ENCODE measurements at regions not wholly inside any gene's neighbourhood (a gene's known extent, or its start where the extent isn't known, plus 50 kb on each side); places are given as distances from the start of the nearest gene placed in this dataset.

DNA sequence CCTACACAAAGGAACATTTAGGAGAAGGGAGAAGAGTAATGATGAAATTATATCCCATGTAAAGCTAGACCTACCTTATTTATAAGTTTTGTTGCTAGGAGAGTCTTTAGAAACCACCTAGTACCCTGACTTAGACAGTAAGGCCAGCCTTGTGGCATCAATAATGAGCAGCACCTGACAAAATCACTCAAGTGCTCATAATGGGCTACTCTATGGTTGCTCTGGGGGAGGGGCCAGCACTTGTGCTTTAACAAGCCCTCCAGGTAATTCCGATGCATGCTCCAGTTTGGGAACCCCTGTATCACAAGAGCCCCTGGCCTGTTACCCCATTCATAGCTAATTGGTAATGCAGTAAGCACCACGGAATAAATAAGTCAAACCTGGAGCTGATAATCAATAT, 102.9 kb upstream of the ALK start:
- no peak overlapping the region for H3K9ac ChIP-seq (ENCODE audit: low read depth in 1 of 2, low read length in 2 of 2)
- H3K36me3 ChIP-seq (ENCODE audit: control insufficient read depth in 4 of 4, insufficient read depth in 3 of 4, low read depth in 1 of 4, low read length in 3 of 4): no peaks in the 10 kb centered on the region
- no peak overlapping the region for H3K4me3 ChIP-seq (ENCODE audit: low read depth in 1 of 3, low read length in 3 of 3)
- no peaks in the 10 kb centered on the region for H3K27me3 ChIP-seq (ENCODE audit: control insufficient read depth in 4 of 4, insufficient read depth in 4 of 4, low read length in 3 of 4)
- no peaks in the 10 kb centered on the region for H3K9me3 ChIP-seq (ENCODE audit: control insufficient read depth in 4 of 4, low read length in 3 of 4)
- no peak overlapping the region for H3K27ac ChIP-seq (ENCODE audit: low read depth in 1 of 2, low read length in 2 of 2)
- WGBS: 80% methylated on average over 2 of the region's 2 CpGs
- DNase-seq (ENCODE audit: low spot score): no peak
- no peak for TF ChIP-seq SP1 (IDR thresholded peaks at IDR 0.05)
- TF ChIP-seq, protein P1, sequence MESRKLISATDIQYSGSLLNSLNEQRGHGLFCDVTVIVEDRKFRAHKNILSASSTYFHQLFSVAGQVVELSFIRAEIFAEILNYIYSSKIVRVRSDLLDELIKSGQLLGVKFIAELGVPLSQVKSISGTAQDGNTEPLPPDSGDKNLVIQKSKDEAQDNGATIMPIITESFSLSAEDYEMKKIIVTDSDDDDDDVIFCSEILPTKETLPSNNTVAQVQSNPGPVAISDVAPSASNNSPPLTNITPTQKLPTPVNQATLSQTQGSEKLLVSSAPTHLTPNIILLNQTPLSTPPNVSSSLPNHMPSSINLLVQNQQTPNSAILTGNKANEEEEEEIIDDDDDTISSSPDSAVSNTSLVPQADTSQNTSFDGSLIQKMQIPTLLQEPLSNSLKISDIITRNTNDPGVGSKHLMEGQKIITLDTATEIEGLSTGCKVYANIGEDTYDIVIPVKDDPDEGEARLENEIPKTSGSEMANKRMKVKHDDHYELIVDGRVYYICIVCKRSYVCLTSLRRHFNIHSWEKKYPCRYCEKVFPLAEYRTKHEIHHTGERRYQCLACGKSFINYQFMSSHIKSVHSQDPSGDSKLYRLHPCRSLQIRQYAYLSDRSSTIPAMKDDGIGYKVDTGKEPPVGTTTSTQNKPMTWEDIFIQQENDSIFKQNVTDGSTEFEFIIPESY (IDR thresholded peaks at IDR 0.05): no peak
- no peak for TF ChIP-seq HNF4G (IDR thresholded peaks at IDR 0.05)
- H3K4me1 ChIP-seq (ENCODE audit: control insufficient read depth in 4 of 4, insufficient read depth in 4 of 4, low read length in 3 of 4): no peaks in the 10 kb centered on the region

DNA sequence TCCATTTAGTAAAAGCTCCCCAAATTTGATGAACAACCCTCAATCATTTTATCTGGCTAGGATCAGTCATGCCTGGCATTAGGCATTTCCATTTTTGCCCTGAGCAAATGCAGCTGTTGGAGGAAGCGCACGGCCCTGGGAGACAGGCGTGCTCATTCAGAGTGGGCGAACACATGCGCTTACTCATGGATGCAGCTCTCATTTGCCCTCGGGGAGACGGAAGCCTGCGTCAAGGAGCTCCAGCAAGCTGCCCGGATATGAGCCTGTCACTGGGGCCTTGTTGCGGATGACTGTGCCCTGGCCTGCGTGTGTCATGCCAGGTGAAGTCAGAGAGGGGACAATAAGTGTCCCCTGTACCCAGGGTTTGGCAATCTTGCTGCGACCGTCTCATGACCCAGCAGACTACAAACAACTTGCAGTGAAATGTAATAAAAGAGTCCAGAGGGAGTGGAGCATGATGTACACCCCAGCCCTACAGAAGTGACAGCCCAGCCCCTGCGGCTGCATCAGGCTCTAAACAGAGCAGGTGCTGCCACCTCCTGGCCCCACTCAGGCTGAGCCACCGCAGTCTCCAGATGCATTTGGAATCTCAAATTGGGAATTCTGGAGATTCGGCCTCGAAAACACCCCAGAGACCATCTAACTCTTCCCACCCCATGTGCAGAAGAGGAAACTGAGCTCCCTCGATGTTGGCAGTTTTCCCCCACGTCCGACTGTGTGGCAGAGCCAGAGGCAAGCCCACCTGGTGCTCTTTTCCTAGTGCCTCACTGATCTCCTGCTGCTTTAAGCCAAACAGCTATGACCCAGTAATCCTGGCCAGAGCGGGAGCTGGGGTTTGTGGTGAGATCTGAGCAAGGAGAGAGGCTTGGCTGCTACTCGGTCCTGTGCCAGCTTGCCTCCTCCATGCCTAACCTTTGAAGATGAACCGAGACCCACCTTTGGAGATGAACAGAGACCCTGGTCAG, 105.0 kb upstream of the ALK start:
- 48% methylated on average over 23 of the region's 23 CpGs for WGBS

DNA sequence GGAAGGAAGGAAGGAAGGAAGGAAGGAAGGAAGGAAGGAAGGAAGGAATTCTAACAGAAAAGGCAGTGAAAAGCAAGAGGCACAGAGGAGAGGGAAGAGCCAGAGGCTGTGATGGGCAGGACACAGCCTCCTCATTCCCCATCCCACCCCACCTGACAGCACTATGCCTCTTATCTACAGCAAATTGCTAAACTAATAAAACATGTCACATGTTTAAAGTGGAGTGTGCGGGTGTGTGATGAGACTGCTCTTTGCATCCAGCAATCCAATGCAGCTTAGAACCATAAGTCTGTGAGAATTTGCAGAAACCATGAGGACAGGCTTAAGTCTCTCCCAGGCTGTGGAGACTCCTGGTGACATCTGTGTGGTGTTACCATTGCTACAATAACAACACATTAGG, 108.4 kb upstream of the ALK start:
- H3K36me3 ChIP-seq (ENCODE audit: control insufficient read depth in 4 of 4, insufficient read depth in 3 of 4, low read depth in 1 of 4, low read length in 3 of 4): no peaks in the 10 kb centered on the region
- H3K9ac ChIP-seq (ENCODE audit: low read depth in 1 of 2, low read length in 2 of 2): no peak overlapping the region
- DNase-seq (ENCODE audit: low spot score): no peak
- H3K4me1 ChIP-seq (ENCODE audit: control insufficient read depth in 4 of 4, insufficient read depth in 4 of 4, low read length in 3 of 4): no peaks in the 10 kb centered on the region
- H3K27me3 ChIP-seq (ENCODE audit: control insufficient read depth in 4 of 4, insufficient read depth in 4 of 4, low read length in 3 of 4): no peaks in the 10 kb centered on the region
- no peaks in the 10 kb centered on the region for H3K9me3 ChIP-seq (ENCODE audit: control insufficient read depth in 4 of 4, low read length in 3 of 4)
- H3K4me3 ChIP-seq (ENCODE audit: low read depth in 1 of 3, low read length in 3 of 3): no peak overlapping the region
- H3K27ac ChIP-seq (ENCODE audit: low read depth in 1 of 2, low read length in 2 of 2): no peak overlapping the region
- WGBS: 83% methylated on average over 1 of the region's 1 CpG
- no peak for TF ChIP-seq SP1 (IDR thresholded peaks at IDR 0.05)
- no peak for TF ChIP-seq RAD21 (IDR thresholded peaks at IDR 0.05)
- no peak for TF ChIP-seq JUND (IDR thresholded peaks at IDR 0.05)
- TF ChIP-seq, protein P2, sequence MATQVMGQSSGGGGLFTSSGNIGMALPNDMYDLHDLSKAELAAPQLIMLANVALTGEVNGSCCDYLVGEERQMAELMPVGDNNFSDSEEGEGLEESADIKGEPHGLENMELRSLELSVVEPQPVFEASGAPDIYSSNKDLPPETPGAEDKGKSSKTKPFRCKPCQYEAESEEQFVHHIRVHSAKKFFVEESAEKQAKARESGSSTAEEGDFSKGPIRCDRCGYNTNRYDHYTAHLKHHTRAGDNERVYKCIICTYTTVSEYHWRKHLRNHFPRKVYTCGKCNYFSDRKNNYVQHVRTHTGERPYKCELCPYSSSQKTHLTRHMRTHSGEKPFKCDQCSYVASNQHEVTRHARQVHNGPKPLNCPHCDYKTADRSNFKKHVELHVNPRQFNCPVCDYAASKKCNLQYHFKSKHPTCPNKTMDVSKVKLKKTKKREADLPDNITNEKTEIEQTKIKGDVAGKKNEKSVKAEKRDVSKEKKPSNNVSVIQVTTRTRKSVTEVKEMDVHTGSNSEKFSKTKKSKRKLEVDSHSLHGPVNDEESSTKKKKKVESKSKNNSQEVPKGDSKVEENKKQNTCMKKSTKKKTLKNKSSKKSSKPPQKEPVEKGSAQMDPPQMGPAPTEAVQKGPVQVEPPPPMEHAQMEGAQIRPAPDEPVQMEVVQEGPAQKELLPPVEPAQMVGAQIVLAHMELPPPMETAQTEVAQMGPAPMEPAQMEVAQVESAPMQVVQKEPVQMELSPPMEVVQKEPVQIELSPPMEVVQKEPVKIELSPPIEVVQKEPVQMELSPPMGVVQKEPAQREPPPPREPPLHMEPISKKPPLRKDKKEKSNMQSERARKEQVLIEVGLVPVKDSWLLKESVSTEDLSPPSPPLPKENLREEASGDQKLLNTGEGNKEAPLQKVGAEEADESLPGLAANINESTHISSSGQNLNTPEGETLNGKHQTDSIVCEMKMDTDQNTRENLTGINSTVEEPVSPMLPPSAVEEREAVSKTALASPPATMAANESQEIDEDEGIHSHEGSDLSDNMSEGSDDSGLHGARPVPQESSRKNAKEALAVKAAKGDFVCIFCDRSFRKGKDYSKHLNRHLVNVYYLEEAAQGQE (IDR thresholded peaks at IDR 0.05): no peak
- no peak for TF ChIP-seq GABPA (IDR thresholded peaks at IDR 0.05 in 1 of 2, conservative IDR thresholded peaks at IDR 0.05 in 1 of 2)
- TF ChIP-seq RXRA (IDR thresholded peaks at IDR 0.05): no peak
- no peak for TF ChIP-seq FOXA1 (IDR thresholded peaks at IDR 0.05)
- no peak for TF ChIP-seq TAF1 (conservative IDR thresholded peaks at IDR 0.05)
- TF ChIP-seq, protein P3, sequence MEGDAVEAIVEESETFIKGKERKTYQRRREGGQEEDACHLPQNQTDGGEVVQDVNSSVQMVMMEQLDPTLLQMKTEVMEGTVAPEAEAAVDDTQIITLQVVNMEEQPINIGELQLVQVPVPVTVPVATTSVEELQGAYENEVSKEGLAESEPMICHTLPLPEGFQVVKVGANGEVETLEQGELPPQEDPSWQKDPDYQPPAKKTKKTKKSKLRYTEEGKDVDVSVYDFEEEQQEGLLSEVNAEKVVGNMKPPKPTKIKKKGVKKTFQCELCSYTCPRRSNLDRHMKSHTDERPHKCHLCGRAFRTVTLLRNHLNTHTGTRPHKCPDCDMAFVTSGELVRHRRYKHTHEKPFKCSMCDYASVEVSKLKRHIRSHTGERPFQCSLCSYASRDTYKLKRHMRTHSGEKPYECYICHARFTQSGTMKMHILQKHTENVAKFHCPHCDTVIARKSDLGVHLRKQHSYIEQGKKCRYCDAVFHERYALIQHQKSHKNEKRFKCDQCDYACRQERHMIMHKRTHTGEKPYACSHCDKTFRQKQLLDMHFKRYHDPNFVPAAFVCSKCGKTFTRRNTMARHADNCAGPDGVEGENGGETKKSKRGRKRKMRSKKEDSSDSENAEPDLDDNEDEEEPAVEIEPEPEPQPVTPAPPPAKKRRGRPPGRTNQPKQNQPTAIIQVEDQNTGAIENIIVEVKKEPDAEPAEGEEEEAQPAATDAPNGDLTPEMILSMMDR (IDR thresholded peaks at IDR 0.05; ENCODE audit: low read depth, low read length, missing input control): no peak
- no peak for TF ChIP-seq HNF4A (conservative IDR thresholded peaks at IDR 0.05)
- TF ChIP-seq NR2F2 (IDR thresholded peaks at IDR 0.05): no peak
- TF ChIP-seq YY1 (IDR thresholded peaks at IDR 0.05): no peak
- TF ChIP-seq, protein P4, sequence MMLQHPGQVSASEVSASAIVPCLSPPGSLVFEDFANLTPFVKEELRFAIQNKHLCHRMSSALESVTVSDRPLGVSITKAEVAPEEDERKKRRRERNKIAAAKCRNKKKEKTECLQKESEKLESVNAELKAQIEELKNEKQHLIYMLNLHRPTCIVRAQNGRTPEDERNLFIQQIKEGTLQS (IDR thresholded peaks at IDR 0.05): no peak

More for the DNA sequence above, 105.0 kb upstream of the ALK start:
- Histone ChIP-seq H3K36me3 (ENCODE audit: control insufficient read depth in 4 of 4, insufficient read depth in 3 of 4, low read depth in 1 of 4, low read length in 3 of 4) (no peaks in the 10 kb centered on the region), H3K4me1 (ENCODE audit: control insufficient read depth in 4 of 4, insufficient read depth in 4 of 4, low read length in 3 of 4) (no peaks in the 10 kb centered on the region), H3K27ac (ENCODE audit: low read depth in 1 of 2, low read length in 2 of 2) (no peak overlapping the region), H3K27me3 (ENCODE audit: control insufficient read depth in 4 of 4, insufficient read depth in 4 of 4, low read length in 3 of 4) (no peaks in the 10 kb centered on the region), H3K9ac (ENCODE audit: low read depth in 1 of 2, low read length in 2 of 2) (no peak overlapping the region), H3K9me3 (ENCODE audit: control insufficient read depth in 4 of 4, low read length in 3 of 4) (no peaks in the 10 kb centered on the region), H3K4me3 (ENCODE audit: low read depth in 1 of 3, low read length in 3 of 3) (no peak overlapping the region)
- TF ChIP-seq RAD21 (IDR thresholded peaks at IDR 0.05): peak; percentile 69 to 79
- TF ChIP-seq, protein P3 (IDR thresholded peaks at IDR 0.05; ENCODE audit: low read depth, low read length, missing input control): peak; percentile 50
- no peak for TF ChIP-seq FOXA2 (IDR thresholded peaks at IDR 0.05)
- DNase-seq (ENCODE audit: low spot score): peak; percentile 43
